H1 (cell line): ENCODE measurements at regions not wholly inside any gene's neighbourhood (a gene's known extent, or its start where the extent isn't known, plus 50 kb on each side); places are given as distances from the start of the nearest gene placed in this dataset.

Source experiments
- CTCF ChIA-PET: fragments of 300-600 bp; sonication (Branson Sonifier 250); formaldehyde crosslinking; loops from one replicate; lab custom pipeline; 2021; ENCODE audit not compliant: partially characterized antibody; lab: Charles Lee
- POLR2A ChIA-PET: fragments of 300-600 bp; sonication (Branson Sonifier 250); formaldehyde crosslinking; loops from one replicate; lab custom pipeline; 2021; ENCODE audit warnings: inconsistent platforms; ENCODE audit not compliant: partially characterized antibody; lab: Charles Lee
- DNase-seq, 2 experiments: peaks; one replicate each; pipeline versions ENCODE4 v3.0.0 to v3.0.0-alpha.2; 2010 to 2022; ENCODE audit warnings: low spot score in 2 of 2, low read depth in 1 of 2, mixed read lengths in 1 of 2
- FAIRE-seq: peaks from 2 replicates; lab custom pipeline; 2011; peaks lifted over from hg19 to GRCh38; lab: Jason Lieb, UNC
- H2AFZ ChIP-seq: 2 replicates; pipeline ENCODE4 v1.8.1; 2012; ENCODE audit warnings: low read length, inconsistent platforms
- H2AK5ac ChIP-seq: 2 replicates; pipeline ENCODE4 v1.6.1; 2013; ENCODE audit warnings: low read depth, low read length
- H2BK120ac ChIP-seq: replicated peaks from 2 replicates; pipeline ENCODE3; 2013; ENCODE audit warnings: low read depth, low read length, inconsistent platforms
- H2BK12ac ChIP-seq: 2 replicates; pipeline ENCODE4 v1.6.1; 2013; ENCODE audit warnings: low read depth, low read length
- H2BK15ac ChIP-seq: 2 replicates; pipeline ENCODE4 v1.6.1; 2013; ENCODE audit warnings: low read length
- H2BK20ac ChIP-seq: 2 replicates; pipeline ENCODE4 v1.6.1; 2013; ENCODE audit warnings: low read length
- H2BK5ac ChIP-seq: 2 replicates; pipeline ENCODE4 v1.6.1; 2013; ENCODE audit warnings: low read depth, low read length
- H3K14ac ChIP-seq: 2 replicates; pipeline ENCODE4 v1.6.1; 2013; ENCODE audit warnings: inconsistent platforms; ENCODE audit not compliant: insufficient read length
- H3K18ac ChIP-seq: 2 replicates; pipeline ENCODE4 v1.6.1; 2013; ENCODE audit warnings: low read length; ENCODE audit errors: extremely low read depth
- H3K23ac ChIP-seq: 2 replicates; pipeline ENCODE4 v1.6.1; 2013; ENCODE audit warnings: inconsistent platforms; ENCODE audit not compliant: insufficient read length
- H3K23me2 ChIP-seq: 2 replicates; pipeline ENCODE4 v1.6.1; 2013; ENCODE audit warnings: low read depth, low read length
- H3K27ac ChIP-seq: 2 replicates; pipeline ENCODE4 v1.6.1; 2011; ENCODE audit warnings: low read depth, low read length, inconsistent platforms
- H3K27me3 ChIP-seq, 4 experiments: replicated peaks in 1 of 4; 1 replicate in 1 of 4; 2 replicates in 3 of 4; pipeline versions ENCODE4 v1.6.1 to v1.8.1; 2011 to 2013; ENCODE audit warnings: low read length in 3 of 4, mild to moderate bottlenecking in 3 of 4, inconsistent platforms in 2 of 4, mixed read lengths in 2 of 4, moderate library complexity in 1 of 4; ENCODE audit not compliant: control insufficient read depth in 3 of 4, insufficient read depth in 3 of 4; ENCODE audit errors: extremely low read depth in 1 of 4
- H3K36me3 ChIP-seq, 4 experiments: 2 replicates each; pipeline versions ENCODE4 v1.6.1 to v1.8.1; 2011 to 2013; ENCODE audit warnings: mild to moderate bottlenecking in 4 of 4, low read length in 3 of 4, moderate library complexity in 2 of 4, control low read depth in 1 of 4, inconsistent platforms in 1 of 4; ENCODE audit not compliant: insufficient read depth in 4 of 4, control insufficient read depth in 2 of 4
- H3K4ac ChIP-seq: replicated peaks from 2 replicates; pipeline ENCODE3; 2013; ENCODE audit warnings: low read length, low read depth, mixed read lengths, inconsistent platforms; ENCODE audit not compliant: insufficient read length
- H3K4me1 ChIP-seq, 4 experiments: replicated peaks in 1 of 4; 1 replicate in 1 of 4; 2 replicates in 3 of 4; pipeline versions ENCODE4 v1.6.1 to v1.8.1; 2011 to 2013; ENCODE audit warnings: low read length in 3 of 4, inconsistent platforms in 2 of 4, mixed read lengths in 1 of 4; ENCODE audit not compliant: insufficient read depth in 4 of 4, control insufficient read depth in 3 of 4
- H3K4me2 ChIP-seq, 2 experiments: 2 replicates each; pipeline versions ENCODE4 v1.6.1 to v1.8.1; 2011 to 2013; ENCODE audit warnings: low read depth in 2 of 2, low read length in 2 of 2, control low read depth in 1 of 2, inconsistent platforms in 1 of 2, mild to moderate bottlenecking in 1 of 2; ENCODE audit not compliant: insufficient read depth in 1 of 2
- H3K4me3 ChIP-seq, 4 experiments: fragments of 200-600, 300-600 bp in 1 of 4; sonication (generic), shearing (Covaris generic), sonication (Bioruptor Twin) in 1 of 4; 2 replicates each; pipeline versions ENCODE4 v1.5.1 to v1.8.1; 2011 to 2016; ENCODE audit warnings: low read length in 4 of 4, low read depth in 3 of 4, control low read depth in 2 of 4, inconsistent platforms in 2 of 4, mild to moderate bottlenecking in 2 of 4, mixed read lengths in 1 of 4, moderate library complexity in 1 of 4; ENCODE audit not compliant: insufficient read depth in 2 of 4; ENCODE audit errors: extremely low read depth in 1 of 4
- H3K56ac ChIP-seq: replicated peaks from 2 replicates; pipeline ENCODE3; 2013; ENCODE audit warnings: low read depth, mild to moderate bottlenecking, mixed read lengths, low read length, inconsistent platforms; ENCODE audit not compliant: insufficient read length
- H3K79me1 ChIP-seq: 2 replicates; pipeline ENCODE4 v1.6.1; 2013; ENCODE audit warnings: low read depth, low read length, control low read depth
- H3K79me2 ChIP-seq, 2 experiments: 2 replicates each; pipeline versions ENCODE4 v1.6.1 to v1.8.1; 2012 to 2013; ENCODE audit warnings: low read length in 2 of 2, mild to moderate bottlenecking in 2 of 2, inconsistent platforms in 1 of 2; ENCODE audit not compliant: insufficient read depth in 2 of 2, control insufficient read depth in 1 of 2
- H3K9ac ChIP-seq, 4 experiments: replicated peaks in 1 of 4; 1 replicate in 1 of 4; 2 replicates in 3 of 4; pipeline versions ENCODE4 v1.6.1 to v1.8.1; 2011 to 2013; ENCODE audit warnings: low read depth in 3 of 4, low read length in 3 of 4, control low read depth in 2 of 4, mild to moderate bottlenecking in 2 of 4, moderate library complexity in 2 of 4, inconsistent platforms in 1 of 4; ENCODE audit errors: extremely low read depth in 1 of 4
- H3K9me3 ChIP-seq, 2 experiments: 2 replicates each; pipeline versions ENCODE4 v1.6.1 to v1.8.1; 2012 to 2013; ENCODE audit warnings: mild to moderate bottlenecking in 2 of 2, moderate library complexity in 2 of 2, control low read depth in 1 of 2, inconsistent platforms in 1 of 2, low read depth in 1 of 2, low read length in 1 of 2, mixed read lengths in 1 of 2; ENCODE audit not compliant: insufficient read depth in 2 of 2
- H4K20me1 ChIP-seq, 2 experiments: replicated peaks in 1 of 2; 2 replicates each; pipeline versions ENCODE3 to v1.8.1; 2011 to 2013; ENCODE audit warnings: inconsistent platforms in 2 of 2, low read length in 2 of 2, mild to moderate bottlenecking in 1 of 2; ENCODE audit not compliant: insufficient read depth in 2 of 2, control insufficient read depth in 1 of 2
- H4K5ac ChIP-seq: 2 replicates; pipeline ENCODE4 v1.6.1; 2013; ENCODE audit warnings: low read length, low read depth, mixed read lengths, inconsistent platforms; ENCODE audit not compliant: insufficient read length
- H4K8ac ChIP-seq: 2 replicates; pipeline ENCODE4 v1.8.0; 2013; ENCODE audit warnings: mild to moderate bottlenecking, moderate library complexity, low read length, inconsistent platforms; ENCODE audit not compliant: insufficient read depth; ENCODE audit errors: extremely low read depth
- H4K91ac ChIP-seq: replicated peaks from 2 replicates; pipeline ENCODE3; 2013; ENCODE audit warnings: low read length, mixed read lengths, inconsistent platforms; ENCODE audit not compliant: insufficient read length
- HDAC2 ChIP-seq, 2 experiments: fragments of 300-600 bp in 1 of 2; sonication (generic) in 1 of 2; IDR thresholded peaks; 2 replicates each; pipeline ENCODE4 v1.6.1; 2011 to 2012; ENCODE audit warnings: low read depth in 2 of 2, low read length in 2 of 2, mild to moderate bottlenecking in 2 of 2, moderate library complexity in 2 of 2, borderline replicate concordance in 1 of 2, inconsistent platforms in 1 of 2
- NRF1 ChIP-seq: IDR thresholded peaks from 2 replicates; pipeline ENCODE4 v1.6.1; 2011; ENCODE audit warnings: mild to moderate bottlenecking, low read depth, low read length, improper control_type of control experiment
- RBBP5 ChIP-seq: IDR thresholded peaks from 2 replicates; pipeline ENCODE4 v1.7.1; 2012; ENCODE audit warnings: low read depth, mild to moderate bottlenecking, inconsistent platforms, low read length, moderate library complexity, borderline replicate concordance
- WGBS, 2 experiments: shearing (Covaris generic) in 1 of 2; methylation state at CpG; one replicate each; pipeline versions ENCODE4 v1.1.6 to v1.1.7; 2013 to 2015; ENCODE audit warnings: low lambda C conversion rate in 2 of 2, mixed read lengths in 2 of 2, inconsistent platforms in 1 of 2, low coverage in 1 of 2, missing lambda C conversion rate in 1 of 2; ENCODE audit not compliant: insufficient replicate concordance in 2 of 2, insufficient coverage in 1 of 2, insufficient read length in 1 of 2; ENCODE audit errors: extremely low coverage in 1 of 2, missing lambda C conversion rate in 1 of 2; 5-methylcytosine and 5-hydroxymethylcytosine counted together
- TF ChIP-seq, protein P1 (sequence below): IDR thresholded peaks from 2 replicates; pipeline ENCODE4 v1.6.1; 2011; ENCODE audit warnings: low read depth, mild to moderate bottlenecking, low read length; ENCODE audit not compliant: insufficient read depth

DNA sequence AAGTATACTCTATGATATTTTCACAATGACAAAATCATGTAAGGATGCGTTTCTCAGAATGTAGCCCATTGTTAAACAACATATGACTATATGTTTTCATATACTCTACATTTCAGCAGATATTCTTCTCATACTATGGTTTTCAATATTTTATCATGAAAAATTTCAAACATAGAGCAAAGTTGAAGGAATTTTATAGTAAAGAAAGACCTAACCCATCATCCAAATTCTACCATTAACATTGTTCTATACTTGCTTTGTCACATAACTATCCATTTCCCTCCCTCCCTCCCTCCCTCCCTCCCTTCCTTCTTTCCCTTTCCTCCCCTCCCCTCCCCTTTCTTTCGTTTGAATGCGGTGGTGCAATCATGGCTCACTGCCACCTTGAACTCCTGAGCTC lies 109.4 kb downstream of the FHIP1A start:
- no peaks in the 10 kb centered on the region for H3K36me3 ChIP-seq

More for the DNA sequence above, 109.4 kb downstream of the FHIP1A start:
- H3K4ac ChIP-seq, result no peak overlapping the region
- H2BK120ac ChIP-seq, result no peak overlapping the region
- no peaks in the 10 kb centered on the region for H3K27me3 ChIP-seq
- TF ChIP-seq HDAC2 (IDR thresholded peaks at IDR 0.05; ENCODE audit: borderline replicate concordance in 1 of 2, low read depth in 2 of 2, low read length in 2 of 2), result no peak
- no peak for TF ChIP-seq NRF1
- TF ChIP-seq, protein P1, sequence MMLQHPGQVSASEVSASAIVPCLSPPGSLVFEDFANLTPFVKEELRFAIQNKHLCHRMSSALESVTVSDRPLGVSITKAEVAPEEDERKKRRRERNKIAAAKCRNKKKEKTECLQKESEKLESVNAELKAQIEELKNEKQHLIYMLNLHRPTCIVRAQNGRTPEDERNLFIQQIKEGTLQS, result no peak
- no peak for TF ChIP-seq RBBP5
- no peak overlapping the region for H3K4me3 ChIP-seq
- H3K23ac ChIP-seq, result no peak overlapping the region
- H2AK5ac ChIP-seq, result no peak overlapping the region
- H4K5ac ChIP-seq, result no peak overlapping the region
- H3K27ac ChIP-seq, result no peak overlapping the region
- no peak overlapping the region for H3K14ac ChIP-seq
- H2BK20ac ChIP-seq, result no peak overlapping the region
- FAIRE-seq, result no peak
- no peak overlapping the region for H3K18ac ChIP-seq
- DNase-seq, result no peak
- no peaks in the 10 kb centered on the region for H3K79me1 ChIP-seq
- H3K79me2 ChIP-seq, result peaks cover 0 to 26% of the 10 kb centered on the region in 2 experiments; a peak in 2 of 4 replicates
- H4K91ac ChIP-seq, result no peak overlapping the region
- H3K23me2 ChIP-seq, result no peaks in the 10 kb centered on the region
- no peak overlapping the region for H2BK12ac ChIP-seq
- no peak overlapping the region for H3K4me2 ChIP-seq
- H2BK5ac ChIP-seq, result no peak overlapping the region
- H4K8ac ChIP-seq, result no peak overlapping the region
- no peak overlapping the region for H2BK15ac ChIP-seq
- H3K9ac ChIP-seq, result no peak overlapping the region
- no peaks in the 10 kb centered on the region for H3K9me3 ChIP-seq
- ChIA-PET POLR2A (no interaction called here), CTCF (no interaction called here)
- H4K20me1 ChIP-seq, result no peaks in the 10 kb centered on the region
- H2AFZ ChIP-seq, result no peak overlapping the region
- no peak overlapping the region for H3K56ac ChIP-seq
- WGBS, 2 experiments, result 82% methylated on average over 3 of the region's 3 CpGs; no CpG with 5 or more reads in 1 of the 2 experiments
- H3K4me1 ChIP-seq, result peaks cover 0 to 5% (median 0%) of the 10 kb centered on the region in 4 experiments; a peak in 3 of 7 replicates
